Sciatic nerve (tissue), 2 donors: ENCODE measurements at regions not wholly inside any gene's neighbourhood (a gene's known extent, or its start where the extent isn't known, plus 50 kb on each side); places are given as distances from the start of the nearest gene placed in this dataset.

Source experiments
- ATAC-seq: fragments of 200-7000 bp; cut with Tn5 transposase; one replicate; pipeline ENCODE4 v1.9.1; 2020; ENCODE audit warnings: mild to moderate bottlenecking, moderate library complexity
- DNase-seq: peaks from one replicate; pipeline ENCODE4 v3.0.0-alpha.2; 2020; ENCODE audit warnings: low spot score
- intact Hi-C: fragments of 100-400 bp; cut with DNase I; formaldehyde crosslinking; loops from one replicate; pipeline ENCODE4 v1.14.2; 2022
- donor health status: DM: no; HTN: no; CAD: no.
- donor health status: DM: no; HTN: no; CAD: no.

DNA sequence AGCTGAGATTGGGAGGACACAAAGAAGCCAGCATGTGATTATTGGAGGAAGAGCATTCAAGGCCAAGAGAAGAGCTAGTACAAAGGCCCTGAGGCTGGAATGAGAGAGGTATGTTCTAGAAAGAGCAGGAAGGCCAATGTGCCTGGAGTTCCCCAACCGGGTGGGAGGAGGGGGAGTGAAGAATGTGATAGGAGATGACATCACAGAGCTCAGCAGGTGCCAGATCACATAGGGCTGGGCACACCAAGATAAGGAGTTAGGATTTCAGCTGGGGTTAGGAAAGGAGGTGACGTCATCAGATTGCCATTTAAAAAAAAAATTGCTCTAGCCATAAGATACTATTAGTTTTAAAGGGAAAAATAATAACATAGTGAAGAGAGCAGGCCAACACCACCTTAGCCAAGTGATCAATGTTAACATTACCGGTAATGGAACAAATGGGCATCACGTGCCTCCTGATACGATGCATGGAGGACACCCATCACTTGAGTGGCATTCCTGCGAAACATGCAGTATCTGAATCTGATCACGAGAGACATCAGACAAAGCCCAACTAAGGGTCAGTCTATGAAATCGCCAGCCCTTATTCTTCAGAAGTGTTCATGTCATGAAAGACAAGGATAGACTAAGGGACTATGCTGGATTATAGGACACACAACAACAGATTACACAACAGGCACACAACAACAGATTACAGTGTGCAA is 344.3 kb downstream of the BCOR start:
- ATAC-seq (no peak), DNase-seq (no peak)
- intact Hi-C loops, result no loop called here

DNA sequence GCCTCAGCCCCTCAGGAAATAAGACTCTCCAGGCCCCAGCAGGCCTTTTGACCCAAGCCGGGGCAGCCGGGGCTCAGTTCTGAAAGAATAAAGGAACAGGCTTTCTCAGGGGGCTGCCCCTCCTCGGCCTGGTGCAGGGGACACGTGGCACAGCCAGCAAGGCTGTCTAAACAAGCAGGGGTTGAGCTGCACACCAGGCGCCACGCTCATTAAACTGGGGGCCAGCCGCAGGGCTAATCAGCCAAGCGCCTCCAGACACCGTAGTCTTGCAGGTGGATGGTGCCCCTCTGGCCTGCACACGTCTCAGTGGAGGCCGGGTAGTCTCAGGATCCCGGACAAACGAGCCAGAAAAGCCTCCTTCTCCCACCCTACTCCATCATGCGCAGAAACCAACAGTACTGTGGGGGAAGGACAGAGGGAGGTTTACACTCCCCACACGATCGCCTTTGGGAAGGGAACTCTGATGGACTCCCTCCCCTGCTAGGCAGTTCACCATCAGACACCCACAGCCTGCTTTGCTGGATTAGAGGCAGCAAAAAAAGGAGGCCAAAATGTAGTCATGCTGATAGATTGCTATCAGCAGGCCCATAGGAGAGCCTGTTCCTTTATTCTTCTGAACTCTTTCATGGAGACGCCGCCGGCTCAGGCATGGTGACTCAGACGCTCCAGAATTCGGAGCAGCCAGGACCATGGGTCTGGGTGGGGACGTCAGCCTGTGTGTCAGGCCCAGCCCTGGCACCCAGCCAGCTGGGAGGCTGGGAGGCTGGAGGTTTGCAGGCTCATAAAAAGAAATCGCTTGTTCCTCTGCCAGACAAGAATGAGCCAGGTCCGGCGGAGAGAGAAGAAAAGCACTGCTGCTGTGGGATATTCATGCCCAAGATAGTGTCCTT is 342.4 kb downstream of the BCOR start:
- intact Hi-C loops, result no loop called here
- ATAC-seq (peak; percentile 72), DNase-seq (peak; percentile 85)

DNA sequence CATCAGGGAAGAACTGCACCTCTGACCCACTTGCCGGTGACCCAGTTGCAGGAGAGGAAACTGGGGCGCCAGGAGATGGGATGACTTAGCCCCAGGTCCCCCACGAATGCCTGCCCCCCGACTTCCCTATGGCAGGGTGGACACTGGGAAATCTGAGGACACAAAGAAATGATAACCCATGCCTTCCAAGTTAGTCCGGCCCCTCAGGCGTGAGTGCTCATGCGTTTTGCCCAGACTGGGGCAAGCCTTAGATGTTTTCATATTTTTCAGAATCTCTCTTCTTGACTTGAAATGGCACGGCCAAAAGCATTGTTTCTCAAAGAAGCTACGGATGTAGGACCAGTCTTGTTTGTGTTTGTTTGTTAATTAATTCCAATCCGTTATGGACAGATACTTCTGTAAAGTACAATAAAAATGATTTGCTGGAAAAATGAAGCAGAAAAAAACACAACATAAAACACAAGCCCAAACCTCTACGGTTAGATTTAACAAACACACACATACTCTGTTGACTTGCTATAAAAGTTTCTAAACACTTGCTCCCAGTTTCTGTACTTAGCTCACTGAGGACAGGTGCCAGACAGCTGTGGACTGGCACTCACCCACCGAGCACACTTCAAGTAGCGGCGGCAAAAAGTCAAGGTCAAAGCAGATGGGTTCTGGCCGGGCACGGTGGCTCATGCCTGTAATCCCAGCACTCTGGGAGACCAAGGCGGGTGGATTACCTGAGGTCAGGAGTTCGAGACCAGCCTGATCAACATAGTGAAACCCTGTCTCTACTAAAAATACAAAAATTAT is 341.5 kb downstream of the BCOR start:
- DNase-seq (no peak), ATAC-seq (no peak)
- intact Hi-C loops, result no loop called here

DNA sequence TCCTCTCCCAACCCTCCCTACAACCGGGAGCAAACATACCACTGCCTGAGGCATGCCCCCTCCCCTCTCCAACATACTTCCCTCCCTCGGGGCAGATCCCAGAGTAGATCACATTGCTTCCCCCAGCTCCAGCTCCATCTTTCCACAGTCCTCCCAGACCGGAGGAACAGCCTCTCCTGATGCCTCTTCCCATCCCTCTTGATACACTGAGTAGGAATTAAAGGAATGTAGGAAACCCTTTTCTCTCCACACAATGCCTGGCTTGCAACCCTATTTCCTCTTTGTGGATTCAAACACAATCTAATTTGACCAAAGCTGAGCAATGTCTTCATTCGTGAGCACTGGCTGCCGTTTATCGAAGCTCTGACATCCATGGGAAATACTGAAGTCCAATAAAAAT is 339.8 kb downstream of the BCOR start:
- no peak for DNase-seq
- intact Hi-C loops, result no loop called here
- ATAC-seq, result no peak

DNA sequence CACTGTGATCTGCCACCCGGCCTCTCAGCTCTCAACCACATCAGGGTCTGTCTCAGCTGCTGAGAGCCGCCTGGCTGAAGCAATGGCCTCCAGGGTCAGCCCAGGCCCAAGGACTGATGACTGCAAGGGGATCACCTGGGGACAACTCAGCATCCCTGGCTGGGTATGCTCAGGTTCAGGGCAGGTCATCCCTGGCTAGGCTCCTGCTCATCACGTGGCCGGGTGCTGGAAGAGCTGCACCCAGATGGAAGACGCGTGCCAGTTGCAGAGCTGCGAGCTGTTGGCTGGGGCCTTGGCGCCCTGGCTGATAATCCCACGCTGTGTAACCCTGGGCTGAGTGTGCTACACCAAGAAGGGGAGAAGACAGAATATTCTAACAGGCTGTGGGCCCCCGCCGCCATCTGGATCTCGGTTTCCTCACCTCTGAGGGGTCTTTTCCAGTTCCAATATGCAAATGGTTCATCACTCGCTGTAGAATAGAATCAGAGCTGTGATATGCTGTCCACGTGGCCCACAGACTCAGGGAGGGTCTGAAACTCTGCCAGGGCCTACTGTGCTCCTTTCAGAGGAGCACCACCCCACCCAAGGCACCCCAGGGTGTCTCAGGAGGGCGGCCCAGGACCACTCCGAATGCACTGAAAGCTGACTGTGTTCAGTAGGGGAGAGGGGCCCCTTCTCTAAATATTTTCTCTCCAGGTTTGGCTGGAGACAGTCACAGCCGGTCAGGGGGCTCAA is 338.8 kb downstream of the BCOR start:
- no peak for DNase-seq
- ATAC-seq, result peak; percentile 65
- intact Hi-C loops, result no loop called here

DNA sequence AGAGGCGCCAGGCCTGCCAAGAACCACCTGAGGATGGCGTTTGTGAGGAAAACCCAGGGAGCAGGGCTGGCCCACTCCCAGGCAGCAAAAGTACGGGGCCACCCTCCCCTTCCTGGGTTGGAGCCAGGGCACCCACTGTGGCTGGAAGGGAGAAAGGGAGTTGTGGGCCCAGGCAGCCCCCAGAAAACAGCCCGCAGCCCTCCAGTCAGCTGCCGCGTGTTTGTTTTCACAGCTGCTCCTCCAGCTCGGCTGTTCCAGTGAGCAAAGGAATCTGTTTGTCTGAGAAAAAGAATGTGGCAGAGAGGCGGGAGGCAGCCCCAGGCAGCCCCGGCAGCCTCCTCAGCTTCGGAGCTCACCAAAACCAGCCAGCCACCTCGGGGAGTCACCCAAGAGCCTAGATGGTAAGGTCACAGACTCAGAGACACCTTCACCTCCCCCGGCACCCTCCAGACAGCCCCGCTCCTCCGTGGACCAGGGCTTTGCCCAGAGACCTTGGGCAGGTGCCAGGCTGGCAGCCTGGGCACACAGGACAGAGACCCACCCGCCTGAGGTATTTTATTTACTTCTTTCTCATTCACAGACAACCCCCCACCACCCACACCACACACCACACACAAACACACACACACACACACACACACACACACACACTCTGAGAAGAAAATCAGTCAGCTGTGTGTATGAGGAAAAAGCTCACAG is 338.1 kb downstream of the BCOR start:
- peak; percentile 82 for ATAC-seq
- peak; percentile 64 for DNase-seq
- intact Hi-C loops, result no loop called here

DNA sequence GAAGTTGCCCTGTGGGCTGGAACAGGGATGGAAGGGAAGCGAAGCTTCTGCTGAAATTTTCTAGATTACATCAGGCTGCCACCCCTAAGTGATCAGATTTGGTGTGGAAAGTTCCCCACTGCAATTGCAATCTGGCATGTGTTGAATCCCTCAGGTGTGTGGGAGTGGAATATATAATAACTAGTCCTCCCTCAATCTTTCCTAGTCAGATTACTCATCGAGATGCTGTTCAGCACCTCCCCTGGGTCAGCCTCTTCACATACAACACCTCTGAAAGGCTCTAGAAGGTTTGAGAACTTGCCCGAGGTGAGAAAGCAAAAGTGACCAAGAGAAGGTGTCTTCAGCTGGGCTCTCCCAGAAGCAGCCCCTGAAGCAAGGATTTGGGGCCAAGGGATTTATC is 336.8 kb downstream of the BCOR start:
- DNase-seq (no peak), ATAC-seq (no peak)
- intact Hi-C loops, result no loop called here

DNA sequence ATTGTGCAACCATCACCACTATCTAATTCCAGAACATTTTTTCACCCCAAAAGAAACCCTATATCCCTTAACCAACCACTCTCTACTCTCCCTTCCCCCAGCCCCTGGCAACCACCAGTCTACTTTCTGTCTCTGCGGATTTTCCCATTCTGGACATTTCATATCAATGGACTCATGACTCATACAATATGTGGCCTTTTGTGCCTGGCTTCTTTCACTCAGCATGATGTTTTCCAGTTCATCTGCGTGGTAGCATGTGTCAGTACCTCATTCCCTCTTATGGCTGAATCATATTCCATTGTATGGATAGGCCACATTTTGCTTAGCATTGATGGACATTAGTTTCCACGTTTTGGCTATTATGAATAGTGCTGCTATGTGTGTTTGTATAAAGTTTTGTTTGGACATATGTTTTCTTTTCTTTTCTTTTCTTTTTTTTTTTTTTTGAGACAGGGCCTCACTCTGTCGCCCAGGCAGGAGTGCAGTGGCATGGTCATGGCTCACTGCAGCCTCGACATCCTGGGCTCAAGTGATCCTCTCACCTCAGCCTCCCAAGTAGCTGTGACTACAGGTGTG is 335.4 kb downstream of the BCOR start:
- DNase-seq (no peak), ATAC-seq (no peak)

DNA sequence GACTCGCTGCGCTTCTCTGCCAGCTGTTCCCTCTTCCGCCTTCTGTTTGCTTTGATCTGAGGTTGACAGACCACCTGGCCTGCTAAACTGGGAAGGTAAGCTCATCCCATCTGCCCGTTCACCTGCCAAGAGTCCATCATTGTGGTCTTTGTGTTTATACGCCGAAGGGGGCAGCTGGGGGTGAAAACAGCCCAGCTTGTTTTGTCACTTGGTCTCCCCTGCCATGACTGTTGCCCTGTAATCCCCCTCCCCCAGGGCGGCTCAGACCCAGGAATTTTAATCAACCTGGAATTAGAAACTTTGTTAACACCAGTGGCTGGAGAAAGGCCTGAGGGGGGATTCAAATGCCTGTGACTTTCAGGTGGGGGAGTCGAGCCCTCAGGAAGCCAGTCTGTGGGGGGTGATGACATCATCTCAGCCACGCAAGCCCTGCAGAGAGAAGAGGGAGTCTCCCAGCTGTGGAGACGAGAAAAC is 333.3 kb downstream of the BCOR start:
- ATAC-seq (no peak), DNase-seq (no peak)
- intact Hi-C loops, result no loop called here

More for the DNA sequence above, 335.4 kb downstream of the BCOR start:
- intact Hi-C loops, result no loop called here

DNA sequence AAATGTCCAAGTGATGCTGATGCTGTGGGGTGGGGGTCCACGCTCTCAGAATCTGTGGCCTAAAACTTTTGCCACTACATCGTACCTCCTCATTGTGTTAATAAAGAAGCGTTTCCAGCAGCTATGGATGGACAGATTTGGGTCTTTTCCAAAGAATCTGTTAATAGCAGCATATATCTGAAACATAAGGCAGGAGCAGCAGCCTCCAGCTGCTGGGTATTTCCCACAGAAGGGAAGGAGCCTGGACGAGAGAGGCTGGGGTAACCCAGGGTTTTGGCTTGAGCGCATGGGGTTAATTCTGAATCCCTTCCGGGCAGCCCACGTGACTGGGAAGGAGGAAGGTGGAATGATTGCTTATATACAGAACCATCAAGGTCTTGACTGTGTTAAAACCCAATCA is 332.4 kb downstream of the BCOR start:
- intact Hi-C loops, result no loop called here
- DNase-seq (no peak), ATAC-seq (no peak)

DNA sequence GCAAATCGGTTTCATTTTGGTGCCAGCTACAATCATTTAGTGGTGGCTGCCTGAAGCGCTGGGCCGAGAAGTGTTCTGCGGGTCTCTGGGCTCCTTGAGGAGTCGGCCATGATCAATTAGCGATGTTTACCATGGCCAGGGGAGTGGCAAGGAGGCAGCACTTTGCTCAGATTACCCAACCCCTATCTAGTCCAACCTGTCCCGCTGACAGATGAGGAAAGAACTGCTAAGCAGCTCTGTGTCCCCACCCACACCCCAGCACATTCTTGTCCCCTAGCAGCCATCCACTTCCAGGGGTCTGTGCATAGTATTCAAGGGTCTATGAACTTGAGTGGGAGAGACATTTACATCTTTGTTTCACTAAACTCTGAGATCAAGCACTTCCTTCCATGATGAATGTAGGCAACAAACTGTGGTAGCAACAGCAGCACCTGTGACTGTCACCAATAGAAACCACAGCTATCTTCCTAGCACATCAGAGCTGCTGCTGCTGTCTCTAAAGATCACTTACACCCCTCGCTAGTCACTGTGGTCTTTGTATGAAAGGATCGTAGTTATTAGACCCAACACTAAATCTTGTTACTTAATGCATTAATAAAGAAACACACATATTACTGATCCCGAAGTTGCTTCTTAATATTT is 331.6 kb downstream of the BCOR start:
- intact Hi-C loops, result no loop called here
- DNase-seq (no peak), ATAC-seq (no peak)

DNA sequence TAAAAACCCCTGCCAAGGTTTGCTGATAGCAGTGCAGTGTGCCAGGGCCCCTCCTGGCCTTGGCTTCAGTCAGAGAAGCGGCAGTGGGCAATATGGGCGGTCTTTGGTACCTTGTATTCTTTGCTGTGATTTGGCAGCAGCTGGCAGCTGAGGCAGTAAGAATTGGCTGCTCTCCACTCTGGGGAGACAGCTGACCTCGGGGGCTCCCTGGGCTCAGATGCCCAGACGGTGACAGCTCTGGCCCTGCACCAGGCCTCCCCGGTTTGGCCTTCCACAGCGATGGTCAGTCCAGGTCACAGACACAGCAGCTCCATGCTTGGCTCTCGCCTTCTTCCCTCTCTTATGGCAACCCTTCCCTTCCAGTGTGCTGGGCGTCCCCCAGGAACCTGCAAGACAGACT is 330.9 kb downstream of the BCOR start:
- intact Hi-C loops, result no loop called here
- DNase-seq, result no peak

DNA sequence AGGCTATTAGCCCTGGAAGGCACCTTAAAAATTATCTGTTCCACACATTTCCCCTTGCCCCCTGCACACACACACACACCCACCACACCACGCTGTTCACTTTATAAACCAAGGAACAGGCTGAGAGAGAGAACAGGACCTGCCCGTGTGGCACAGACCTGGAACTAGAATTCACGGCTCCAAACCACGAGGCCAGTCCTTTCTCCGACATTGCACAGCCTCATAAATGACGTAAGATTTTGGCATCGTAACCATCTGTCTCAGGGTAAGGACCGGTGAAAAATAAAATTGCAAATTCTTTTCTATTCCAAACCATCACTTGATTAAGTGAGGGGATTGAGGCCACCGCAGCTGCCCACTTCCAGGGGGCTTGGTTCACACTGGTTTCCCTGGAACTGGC is 330.3 kb downstream of the BCOR start:
- no peak for DNase-seq
- ATAC-seq, result no peak
- intact Hi-C loops, result no loop called here

More for the DNA sequence above, 330.9 kb downstream of the BCOR start:
- ATAC-seq, result no peak

DNA sequence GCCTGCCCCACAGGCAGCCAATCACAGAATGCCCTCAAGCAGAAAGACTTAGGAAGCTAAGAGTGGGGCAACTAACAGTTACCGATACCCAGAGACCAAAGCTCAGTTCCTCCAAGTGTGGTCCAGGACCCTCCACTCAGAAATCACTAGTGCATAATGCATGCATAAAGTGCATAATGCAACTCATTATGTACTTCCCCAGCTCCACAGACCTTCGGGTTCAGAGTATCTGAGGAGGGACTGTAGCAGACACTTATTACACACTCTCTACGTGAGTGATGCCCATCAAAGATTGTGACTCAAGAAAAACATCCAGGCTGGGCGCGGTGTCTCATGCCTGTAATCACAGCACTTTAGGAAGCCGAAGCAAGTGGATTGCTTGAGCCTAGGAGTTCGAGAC is 328.0 kb downstream of the BCOR start:
- ATAC-seq (no peak), DNase-seq (no peak)
- intact Hi-C loops, result no loop called here

DNA sequence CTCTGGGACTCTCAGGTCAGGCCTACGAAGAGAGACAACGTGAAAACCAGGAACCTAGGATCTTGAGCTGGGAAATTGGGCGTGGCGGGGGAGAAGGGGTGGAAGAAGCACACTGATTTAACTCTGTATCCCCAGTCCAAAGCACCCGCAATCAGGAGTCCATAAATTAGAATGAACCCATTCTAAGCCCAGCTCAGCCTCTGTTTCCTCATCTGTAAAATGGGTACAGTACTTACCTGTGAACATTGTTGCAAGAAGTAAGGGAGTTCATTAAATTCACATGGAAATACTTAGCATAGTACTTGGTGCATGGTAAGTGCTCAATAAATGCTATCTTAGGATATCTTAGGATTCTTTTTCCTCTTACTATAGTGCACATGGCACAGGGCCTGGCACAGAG is 326.7 kb downstream of the BCOR start:
- intact Hi-C loops, result no loop called here
- DNase-seq (no peak), ATAC-seq (no peak)

DNA sequence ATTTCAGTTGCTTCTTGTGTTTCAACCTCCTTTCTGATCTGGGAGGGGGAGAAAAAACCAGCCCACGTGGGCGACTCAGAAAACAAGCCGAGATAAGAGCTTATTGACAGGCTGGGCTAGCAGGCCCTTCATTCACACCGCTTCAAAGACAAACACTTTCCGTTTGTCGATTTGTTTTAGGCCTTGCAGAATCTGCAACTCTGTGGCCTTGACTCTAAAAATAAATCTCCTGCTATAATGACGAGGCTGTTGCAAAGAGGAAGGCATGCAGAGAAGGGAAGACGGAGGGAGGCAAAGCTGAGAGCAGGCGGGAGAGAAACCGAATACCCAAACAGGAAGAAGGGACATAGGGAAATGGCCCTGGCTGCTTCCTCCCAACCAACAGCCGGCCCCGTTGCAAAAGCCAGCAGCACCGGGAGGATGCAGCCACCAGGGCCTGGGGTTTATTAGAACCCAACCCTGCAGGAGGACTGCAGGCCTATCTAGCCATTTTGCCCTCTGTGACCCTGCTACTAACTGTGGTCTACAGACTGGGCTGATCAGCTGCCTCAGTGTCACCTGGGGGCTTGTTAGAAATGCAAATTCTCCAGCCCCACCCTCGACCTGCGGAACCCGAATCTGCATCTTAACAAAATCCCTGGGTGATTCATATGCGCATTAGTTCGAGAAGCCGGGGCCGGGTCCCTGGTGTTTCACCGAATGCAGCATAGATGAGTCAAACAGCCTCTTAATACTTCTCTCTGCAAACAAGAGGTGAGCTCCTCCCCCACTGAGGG is 325.5 kb downstream of the BCOR start:
- peak; percentile 56 for ATAC-seq
- intact Hi-C loops, result no loop called here

DNA sequence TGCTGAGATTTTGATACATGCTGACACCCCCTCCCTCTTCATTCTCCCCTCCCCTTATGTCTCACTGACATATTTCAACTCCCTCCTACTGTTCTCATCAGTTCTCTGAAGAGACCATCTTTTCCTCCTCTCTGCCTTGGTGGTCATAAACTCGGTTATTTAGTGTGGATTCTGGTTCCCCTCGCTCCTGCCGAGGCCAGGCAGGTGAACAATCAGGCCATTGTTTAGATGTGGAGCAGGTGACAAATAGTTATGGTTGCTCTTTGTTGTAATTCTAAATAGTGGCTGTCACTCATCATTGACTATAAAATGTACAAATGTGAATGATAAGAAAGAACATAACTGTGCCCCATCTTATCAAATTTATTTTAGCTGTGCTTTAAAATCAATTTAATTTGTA is 324.6 kb downstream of the BCOR start:
- DNase-seq (no peak), ATAC-seq (no peak)
- intact Hi-C loops, result no loop called here

More for the DNA sequence above, 325.5 kb downstream of the BCOR start:
- DNase-seq, result no peak
